ENCODE measurements at regions not wholly inside any gene's neighbourhood (a gene's known extent, or its start where the extent isn't known, plus 50 kb on each side); places are given as distances from the start of the nearest gene placed in this dataset.

GRCh38 chr18:67380867-67381266 lies 135.7 kb downstream of the DSEL start:
- no peak for DNase-seq (ENCODE audit: low spot score)

- DNase-seq (ENCODE audit: low spot score) = no peak
Measured at GRCh38 chr18:67379981-67380380, 136.5 kb downstream of the DSEL start.

GRCh38 chr18:67376372-67376771 lies 140.1 kb downstream of the DSEL start:
- DNase-seq (ENCODE audit: low spot score) = no peak

GRCh38 chr18:67373636-67374035 lies 142.9 kb downstream of the DSEL start:
- no peak for DNase-seq (ENCODE audit: low spot score)

- no peak for DNase-seq (ENCODE audit: low spot score)
Measured at GRCh38 chr18:67367540-67367939, 149.0 kb downstream of the DSEL start.

- no peak for DNase-seq (ENCODE audit: low spot score)
Measured at GRCh38 chr18:67363694-67364093, 152.8 kb downstream of the DSEL start.

- DNase-seq (ENCODE audit: low spot score) = no peak
Measured at GRCh38 chr18:67362906-67363305, 153.6 kb downstream of the DSEL start.

GRCh38 chr18:67359873-67360838 lies 156.4 kb downstream of the DSEL start:
- DNase-seq (ENCODE audit: low spot score) = peak; percentile 3

GRCh38 chr18:67358947-67359346 lies 157.6 kb downstream of the DSEL start:
- no peak for DNase-seq (ENCODE audit: low spot score)

GRCh38 chr18:67354692-67355091 lies 161.8 kb downstream of the DSEL start:
- DNase-seq (ENCODE audit: low spot score) = no peak

- DNase-seq (ENCODE audit: low spot score) = no peak
Measured at GRCh38 chr18:67354091-67354490, 162.4 kb downstream of the DSEL start.

GRCh38 chr18:67347438-67347837 lies 169.1 kb downstream of the DSEL start:
- no peak for DNase-seq (ENCODE audit: low spot score)

- DNase-seq (ENCODE audit: low spot score) = no peak
Measured at GRCh38 chr18:67342159-67342558, 174.4 kb downstream of the DSEL start.

GRCh38 chr18:67337696-67338095 lies 178.8 kb downstream of the DSEL start:
- DNase-seq (ENCODE audit: low spot score) = no peak

- DNase-seq (ENCODE audit: low spot score) = no peak
Measured at GRCh38 chr18:67331857-67332256, 184.7 kb downstream of the DSEL start.

GRCh38 chr18:67319109-67319508 lies 197.4 kb downstream of the DSEL start:
- no peak for DNase-seq (ENCODE audit: low spot score)

GRCh38 chr18:67318651-67319050 lies 197.9 kb downstream of the DSEL start:
- no peak for DNase-seq (ENCODE audit: low spot score)

GRCh38 chr18:67310826-67311225 lies 205.7 kb downstream of the DSEL start:
- DNase-seq (ENCODE audit: low spot score) = no peak

- no peak for DNase-seq (ENCODE audit: low spot score)
Measured at GRCh38 chr18:67308819-67309218, 207.7 kb downstream of the DSEL start.

- DNase-seq (ENCODE audit: low spot score) = no peak
Measured at GRCh38 chr18:67305466-67305865, 211.1 kb downstream of the DSEL start.

- DNase-seq (ENCODE audit: low spot score) = no peak
Measured at GRCh38 chr18:67302043-67302442, 214.5 kb downstream of the DSEL start.

GRCh38 chr18:67301592-67301991 lies 214.9 kb downstream of the DSEL start:
- no peak for DNase-seq (ENCODE audit: low spot score)

GRCh38 chr18:67300498-67300897 lies 216.0 kb downstream of the DSEL start:
- no peak for DNase-seq (ENCODE audit: low spot score)

- DNase-seq (ENCODE audit: low spot score) = no peak
Measured at GRCh38 chr18:67292814-67293213, 223.7 kb downstream of the DSEL start.

All from globus pallidus (tissue), 1 donor.